ENCODE measurements at regions not wholly inside any gene's neighbourhood (a gene's known extent, or its start where the extent isn't known, plus 50 kb on each side); places are given as distances from the start of the nearest gene placed in this dataset.
"Not testable (repeated sequence)": the region's sequence is repeated elsewhere in the genome, so short reads cannot be mapped to it uniquely, and the experiment has no call there.

- peaks cover under 1 to 7% of the 10 kb centered on the region in 2 donors for H3K4me1 ChIP-seq
- H3K27me3 ChIP-seq, result no peaks in the 10 kb centered on the region
- H3K4me3 ChIP-seq, result no peak overlapping the region
- no peak for ATAC-seq
- no peak for DNase-seq
- no peaks in the 10 kb centered on the region for H3K9me3 ChIP-seq
- no peak overlapping the region for H3K27ac ChIP-seq
- TF ChIP-seq CTCF (IDR thresholded peaks at IDR 0.05), result no peak
- intact Hi-C loops (cut with DNase I), result no loop called here
- H3K36me3 ChIP-seq, result no peaks in the 10 kb centered on the region
Measured at GRCh38 chr1:234893359-234893724, 235.3 kb downstream of the TOMM20 start.

DNA sequence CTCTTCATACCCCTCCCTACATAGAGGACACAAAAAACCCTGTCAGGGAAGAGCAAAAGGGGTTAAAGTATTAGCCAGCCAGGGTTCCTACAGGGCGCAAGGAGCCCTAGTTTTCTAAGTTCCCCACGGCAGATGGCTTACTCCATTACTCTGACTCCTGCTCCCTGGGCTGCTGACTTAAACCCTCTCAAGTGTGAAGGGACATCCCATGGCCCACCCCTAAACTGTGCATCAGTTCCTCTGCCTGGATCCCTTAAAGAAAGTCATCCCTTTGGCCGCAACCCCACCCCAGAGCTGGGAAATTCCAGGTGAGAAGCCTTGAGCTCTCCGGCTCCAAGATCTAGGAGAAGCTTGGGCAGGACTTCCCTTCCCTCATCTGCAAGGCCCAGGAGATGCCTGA is 236.0 kb downstream of the TOMM20 start:
- TF ChIP-seq CTCF (IDR thresholded peaks at IDR 0.05), result no peak
- Histone ChIP-seq H3K27ac (no peak overlapping the region), H3K4me3 (no peak overlapping the region), H3K27me3 (no peaks in the 10 kb centered on the region), H3K9me3 (no peaks in the 10 kb centered on the region), H3K4me1 (peaks cover 0 to 7% of the 10 kb centered on the region in 2 donors), H3K36me3 (no peaks in the 10 kb centered on the region)
- DNase-seq (no peak), ATAC-seq (no peak)
- intact Hi-C loops (cut with DNase I), result no loop called here

DNA sequence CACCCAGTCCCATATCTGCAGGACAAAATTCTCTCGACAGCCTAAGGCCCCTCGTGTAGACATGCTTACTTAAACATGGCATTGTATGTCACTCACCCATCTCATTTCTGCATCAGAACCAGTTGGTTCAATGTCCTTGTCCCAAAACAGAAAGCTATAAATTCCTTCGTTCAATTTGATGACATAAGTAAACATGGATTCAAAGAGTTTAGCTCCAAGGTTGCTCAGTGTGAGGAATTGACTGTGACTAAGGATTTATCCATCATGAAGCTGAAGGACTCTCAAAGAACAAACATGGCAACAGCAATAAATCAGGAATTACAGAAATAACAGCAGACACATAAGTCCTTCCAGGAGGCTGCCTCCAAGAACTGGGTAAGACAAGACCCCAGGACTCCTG is 237.2 kb downstream of the TOMM20 start:
- H3K9me3 ChIP-seq, result no peaks in the 10 kb centered on the region
- ATAC-seq, result no peak
- no peak for TF ChIP-seq CTCF (IDR thresholded peaks at IDR 0.05)
- H3K36me3 ChIP-seq, result no peaks in the 10 kb centered on the region
- intact Hi-C loops (cut with DNase I), result no loop called here
- H3K4me1 ChIP-seq, result peaks cover 0 to 13% of the 10 kb centered on the region in 2 donors
- H3K27ac ChIP-seq, result no peak overlapping the region
- DNase-seq, result no peak
- no peak overlapping the region for H3K4me3 ChIP-seq
- H3K27me3 ChIP-seq, result no peaks in the 10 kb centered on the region

DNA sequence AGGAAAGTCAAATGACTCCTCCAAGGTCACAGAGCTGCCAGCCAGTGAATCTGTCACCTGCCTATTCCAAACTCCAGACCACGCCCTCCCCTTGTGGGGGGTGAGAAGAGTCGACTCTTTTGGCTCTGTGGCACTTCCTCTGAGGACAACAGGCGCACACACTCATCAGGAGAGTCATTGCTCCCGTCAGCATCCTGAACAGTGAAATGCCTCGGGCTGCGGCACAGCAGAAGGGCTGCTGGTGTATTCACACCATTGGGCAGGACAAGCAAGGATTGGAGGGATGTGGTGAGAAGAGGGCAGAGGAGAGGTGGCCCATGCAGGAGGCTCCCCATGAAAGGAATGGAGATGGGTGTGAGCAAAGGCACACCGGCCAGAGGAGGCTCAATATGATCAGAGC is 239.0 kb downstream of the TOMM20 start:
- intact Hi-C loops (cut with DNase I), result no loop called here
- no peaks in the 10 kb centered on the region for H3K27me3 ChIP-seq
- H3K36me3 ChIP-seq, result no peaks in the 10 kb centered on the region
- DNase-seq, result no peak
- no peak for ATAC-seq
- no peak overlapping the region for H3K27ac ChIP-seq
- peaks cover 3 to 22% of the 10 kb centered on the region in 2 donors for H3K4me1 ChIP-seq
- no peak for TF ChIP-seq CTCF (IDR thresholded peaks at IDR 0.05)
- H3K9me3 ChIP-seq, result no peaks in the 10 kb centered on the region
- H3K4me3 ChIP-seq, result no peak overlapping the region

- ATAC-seq; H3K27me3 ChIP-seq; DNase-seq; H3K4me3 ChIP-seq; H3K27ac ChIP-seq; intact Hi-C loops (cut with DNase I); H3K9me3 ChIP-seq; H3K36me3 ChIP-seq: not testable (repeated sequence)
- H3K4me1 ChIP-seq, result peaks cover 3 to 15% of the 10 kb centered on the region in 2 donors
Measured at GRCh38 chr1:234888247-234888646, 240.4 kb downstream of the TOMM20 start.
